HG03135 (cell line): ENCODE measurements at regions not wholly inside any gene's neighbourhood (a gene's known extent, or its start where the extent isn't known, plus 50 kb on each side); places are given as distances from the start of the nearest gene placed in this dataset.

Source experiments
- ATAC-seq: cut with Tn5 transposase; IDR thresholded peaks from one replicate; pipeline ENCODE4 v1.9.1; 2021; ENCODE audit warnings: mild to moderate bottlenecking, moderate library complexity; ENCODE audit not compliant: unreplicated experiment

GRCh38 chr1:37404711-37405110, 69.7 kb upstream of the ZC3H12A start:
- ATAC-seq: no peak

GRCh38 chr1:37410105-37410504, 64.3 kb upstream of the ZC3H12A start:
- no peak for ATAC-seq

GRCh38 chr1:37410815-37411214, 63.6 kb upstream of the ZC3H12A start:
- no peak for ATAC-seq

GRCh38 chr1:37415611-37416244, 58.7 kb upstream of the ZC3H12A start:
- no peak for ATAC-seq

GRCh38 chr1:37420456-37420855, 53.9 kb upstream of the ZC3H12A start:
- no peak for ATAC-seq

- ATAC-seq: no peak
These were observed 50.6 kb upstream of the ZC3H12A start for GRCh38 chr1:37423810-37424209.

GRCh38 chr1:37424523-37424922, 49.9 kb upstream of the ZC3H12A start:
- ATAC-seq: no peak
